AG04449 (cell line): ENCODE measurements at regions not wholly inside any gene's neighbourhood (a gene's known extent, or its start where the extent isn't known, plus 50 kb on each side); places are given as distances from the start of the nearest gene placed in this dataset.

Experiments used
- CTCF ChIA-PET: fragments of 350-600 bp; formaldehyde crosslinking; extraction: SDS; loops from one replicate; lab custom pipeline; 2021; ENCODE audit warnings: antibody characterized with exemption; lab: Yijun Ruan, JAX
- POLR2A ChIA-PET: fragments of 400-600, 350-600 bp; formaldehyde crosslinking; extraction: SDS; loops from one replicate; lab custom pipeline; 2020; ENCODE audit warnings: antibody characterized with exemption, inconsistent platforms; lab: Yijun Ruan, JAX
- DNase-seq: peaks from one replicate; pipeline ENCODE4 v3.0.0-alpha.2; 2010; ENCODE audit warnings: low read depth, low spot score
- H3K4me3 ChIP-seq: 2 replicates; pipeline ENCODE4 v1.5.1; 2011; ENCODE audit warnings: low read depth, mild to moderate bottlenecking, control low read depth, low read length
- CTCF ChIP-seq: IDR thresholded peaks from one replicate; pipeline ENCODE4 v1.5.1; 2011; ENCODE audit warnings: mild to moderate bottlenecking, moderate library complexity, low read length, control low read depth, inconsistent platforms; ENCODE audit not compliant: insufficient read depth; ENCODE audit errors: missing control alignments

- ChIA-PET CTCF (no interaction called here), POLR2A (no interaction called here)
- H3K4me3 ChIP-seq, result no peak overlapping the region
- DNase-seq, result no peak
- TF ChIP-seq CTCF, result no peak
These were observed 63.6 kb upstream of the ARHGAP24 start for GRCh38 chr4:85411386-85411785.

- H3K4me3 ChIP-seq, result no peak overlapping the region
- CTCF ChIA-PET, result no interaction called here
- TF ChIP-seq CTCF, result no peak
- POLR2A ChIA-PET, result no interaction called here
- no peak for DNase-seq
These were observed 60.0 kb upstream of the ARHGAP24 start for GRCh38 chr4:85414972-85415371.

- H3K4me3 ChIP-seq, result no peak overlapping the region
- ChIA-PET CTCF (interaction anchor here (2.4 kb wide), 1 partner anchor 331 kb away, joined by 11 read pairs; no protein-coding TSS in a partner anchor), POLR2A (no interaction called here)
- DNase-seq, result no peak
- TF ChIP-seq CTCF, result no peak
These were observed 58.9 kb upstream of the ARHGAP24 start for GRCh38 chr4:85416094-85416493.

- CTCF ChIA-PET, result no interaction called here
- no peak for DNase-seq
- TF ChIP-seq CTCF, result no peak
- POLR2A ChIA-PET, result no interaction called here
- no peak overlapping the region for H3K4me3 ChIP-seq
These were observed 55.8 kb upstream of the ARHGAP24 start for GRCh38 chr4:85419103-85419502.

- POLR2A ChIA-PET, result no interaction called here
- DNase-seq, result no peak
- H3K4me3 ChIP-seq, result no peak overlapping the region
- CTCF ChIA-PET, result interaction anchor here (1.2 kb wide), 1 partner anchor 327 kb away, joined by 5 read pairs; no protein-coding TSS in a partner anchor
- no peak for TF ChIP-seq CTCF
These were observed 54.1 kb upstream of the ARHGAP24 start for GRCh38 chr4:85420831-85421230.

- no peak for TF ChIP-seq CTCF
- POLR2A ChIA-PET, result no interaction called here
- CTCF ChIA-PET, result no interaction called here
- no peak overlapping the region for H3K4me3 ChIP-seq
- no peak for DNase-seq
These were observed 51.5 kb upstream of the ARHGAP24 start for GRCh38 chr4:85423431-85423830.
